ENCODE measurements at regions not wholly inside any gene's neighbourhood (a gene's known extent, or its start where the extent isn't known, plus 50 kb on each side); places are given as distances from the start of the nearest gene placed in this dataset.

DNA sequence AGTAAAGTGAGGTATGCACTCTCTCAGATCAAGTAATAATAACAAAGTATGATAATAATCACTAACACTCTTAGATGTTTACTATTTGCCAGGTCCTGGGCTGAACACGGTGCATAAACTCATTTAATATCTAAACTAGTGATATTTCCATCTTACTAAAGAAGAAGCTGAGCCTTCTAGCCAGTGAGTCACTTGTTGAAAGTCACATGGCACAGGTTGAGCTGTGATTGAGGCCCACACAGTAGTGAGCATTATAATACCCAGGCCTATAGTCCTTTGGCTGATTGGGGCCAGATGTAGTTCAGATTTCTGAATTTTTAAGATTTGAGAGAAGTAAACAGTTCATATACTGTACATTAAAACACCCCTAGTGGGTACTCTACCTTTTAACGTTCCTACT, 93.2 kb upstream of the CCDC80 start:
- H3K36me3 ChIP-seq = no peaks in the 10 kb centered on the region
- 39 to 43% methylated on average over 2 of the region's 2 CpGs for WGBS, 2 donors
- H3K27me3 ChIP-seq = no peaks in the 10 kb centered on the region
- FAIRE-seq (no peak), ATAC-seq (no peak), DNase-seq (no peak)
- H3K9me3 ChIP-seq = no peaks in the 10 kb centered on the region
- H3K4me3 ChIP-seq = no peak overlapping the region
- H3K27ac ChIP-seq = no peak overlapping the region
- no peaks in the 10 kb centered on the region for H3K4me1 ChIP-seq
- TF ChIP-seq, protein P1, sequence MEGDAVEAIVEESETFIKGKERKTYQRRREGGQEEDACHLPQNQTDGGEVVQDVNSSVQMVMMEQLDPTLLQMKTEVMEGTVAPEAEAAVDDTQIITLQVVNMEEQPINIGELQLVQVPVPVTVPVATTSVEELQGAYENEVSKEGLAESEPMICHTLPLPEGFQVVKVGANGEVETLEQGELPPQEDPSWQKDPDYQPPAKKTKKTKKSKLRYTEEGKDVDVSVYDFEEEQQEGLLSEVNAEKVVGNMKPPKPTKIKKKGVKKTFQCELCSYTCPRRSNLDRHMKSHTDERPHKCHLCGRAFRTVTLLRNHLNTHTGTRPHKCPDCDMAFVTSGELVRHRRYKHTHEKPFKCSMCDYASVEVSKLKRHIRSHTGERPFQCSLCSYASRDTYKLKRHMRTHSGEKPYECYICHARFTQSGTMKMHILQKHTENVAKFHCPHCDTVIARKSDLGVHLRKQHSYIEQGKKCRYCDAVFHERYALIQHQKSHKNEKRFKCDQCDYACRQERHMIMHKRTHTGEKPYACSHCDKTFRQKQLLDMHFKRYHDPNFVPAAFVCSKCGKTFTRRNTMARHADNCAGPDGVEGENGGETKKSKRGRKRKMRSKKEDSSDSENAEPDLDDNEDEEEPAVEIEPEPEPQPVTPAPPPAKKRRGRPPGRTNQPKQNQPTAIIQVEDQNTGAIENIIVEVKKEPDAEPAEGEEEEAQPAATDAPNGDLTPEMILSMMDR (IDR thresholded peaks at IDR 0.05) = no peak
- intact Hi-C loops (cut with DNase I) = no loop called here

DNA sequence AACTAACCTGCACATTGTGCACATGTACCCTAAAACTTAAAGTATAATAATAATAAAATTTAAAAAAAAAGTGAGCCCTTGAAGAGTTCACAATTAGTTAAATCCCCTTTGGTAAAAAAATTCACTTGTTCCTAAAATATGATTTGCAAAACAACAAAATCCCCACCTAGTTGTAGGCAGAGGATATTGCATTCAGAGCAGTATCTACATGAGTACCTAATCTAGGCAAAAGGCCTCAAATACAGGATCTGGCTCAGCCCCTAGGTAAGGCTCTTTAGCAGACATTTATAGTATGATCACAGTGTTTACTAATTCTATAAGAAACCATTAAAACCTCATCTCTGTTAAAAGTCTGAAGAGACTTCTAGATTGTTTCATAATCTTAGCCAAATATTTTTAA, 89.3 kb upstream of the CCDC80 start:
- Histone ChIP-seq H3K4me1 (no peaks in the 10 kb centered on the region), H3K27ac (no peak overlapping the region), H3K36me3 (no peaks in the 10 kb centered on the region), H3K9me3 (no peaks in the 10 kb centered on the region), H3K4me3 (no peak overlapping the region), H3K27me3 (no peaks in the 10 kb centered on the region)
- intact Hi-C loops (cut with DNase I) = no loop called here
- no peak for DNase-seq
- no peak for FAIRE-seq
- TF ChIP-seq, protein P1 (IDR thresholded peaks at IDR 0.05) = no peak
- ATAC-seq = no peak

DNA sequence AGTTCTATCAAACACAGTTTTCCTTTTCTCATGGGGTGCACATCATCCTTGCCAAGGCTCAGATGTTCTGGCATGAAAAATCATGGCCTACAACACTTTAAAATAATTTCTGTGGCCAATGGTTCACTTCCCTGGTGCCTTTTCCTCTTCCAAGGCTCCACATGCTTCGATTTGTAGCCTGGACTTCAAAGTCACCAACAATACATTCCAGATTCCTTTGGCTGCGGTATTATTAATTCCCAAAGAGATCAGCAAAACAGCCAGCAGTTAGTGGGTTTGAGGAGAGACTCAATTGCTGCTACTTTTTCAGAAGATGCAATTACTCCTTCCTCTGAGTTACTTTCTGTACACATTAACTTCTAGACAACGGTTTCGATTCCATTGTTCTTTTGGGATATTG, 80.3 kb upstream of the CCDC80 start:
- WGBS, 2 donors = 55 to 68% methylated on average over 4 of the region's 4 CpGs
- TF ChIP-seq, protein P1 (IDR thresholded peaks at IDR 0.05) = no peak

GRCh38 chr3:112718967-112719366, 78.0 kb upstream of the CCDC80 start:
- WGBS, 2 donors = 52 to 64% methylated on average over 1 of the region's 1 CpG
- Histone ChIP-seq H3K4me1 (no peaks in the 10 kb centered on the region), H3K27ac (no peak overlapping the region), H3K27me3 (no peaks in the 10 kb centered on the region), H3K4me3 (no peak overlapping the region), H3K36me3 (no peaks in the 10 kb centered on the region), H3K9me3 (no peaks in the 10 kb centered on the region)
- TF ChIP-seq, protein P1 (IDR thresholded peaks at IDR 0.05) = no peak
- FAIRE-seq (no peak), ATAC-seq (no peak), DNase-seq (no peak)
- intact Hi-C loops (cut with DNase I) = no loop called here

More for the DNA sequence above, 80.3 kb upstream of the CCDC80 start:
- Histone ChIP-seq H3K4me3 (no peak overlapping the region), H3K27me3 (no peaks in the 10 kb centered on the region), H3K9me3 (no peaks in the 10 kb centered on the region), H3K27ac (no peak overlapping the region), H3K4me1 (no peaks in the 10 kb centered on the region), H3K36me3 (no peaks in the 10 kb centered on the region)
- no peak for FAIRE-seq
- intact Hi-C loops (cut with DNase I) = no loop called here
- ATAC-seq = no peak
- no peak for DNase-seq

GRCh38 chr3:112718516-112718915, 77.6 kb upstream of the CCDC80 start:
- H3K4me3 ChIP-seq = no peak overlapping the region
- DNase-seq (no peak), ATAC-seq (no peak), FAIRE-seq (no peak)
- TF ChIP-seq, protein P1 (IDR thresholded peaks at IDR 0.05) = no peak
- WGBS, 2 donors = 65 to 76% methylated on average over 1 of the region's 1 CpG
- H3K9me3 ChIP-seq = no peaks in the 10 kb centered on the region
- H3K36me3 ChIP-seq = no peaks in the 10 kb centered on the region
- intact Hi-C loops (cut with DNase I) = no loop called here
- no peak overlapping the region for H3K27ac ChIP-seq
- H3K4me1 ChIP-seq = no peaks in the 10 kb centered on the region
- no peaks in the 10 kb centered on the region for H3K27me3 ChIP-seq
